Naive B cell (primary cell): ENCODE measurements at regions not wholly inside any gene's neighbourhood (a gene's known extent, or its start where the extent isn't known, plus 50 kb on each side); places are given as distances from the start of the nearest gene placed in this dataset.
"Not testable (repeated sequence)": the region's sequence is repeated elsewhere in the genome, so short reads cannot be mapped to it uniquely, and the experiment has no call there.

ENCODE experiments used
- ATAC-seq, 2 donors: fragments of 150-1000 bp; cut with Tn5 transposase; 2 replicates each; pipeline ENCODE4 v1.10.0; 2021; ENCODE audit warnings: low read depth in 2 of 2, mild to moderate bottlenecking in 2 of 2, moderate library complexity in 2 of 2
- DNase-seq: peaks from one replicate; pipeline ENCODE4 v3.0.0; 2022
- H3K27ac Mint-ChIP-seq, 6 donors: one replicate each; pipeline ENCODE4 v1.8.0; 2020 to 2022; ENCODE audit warnings: mild to moderate bottlenecking in 6 of 6, mixed read lengths in 6 of 6, moderate library complexity in 5 of 6, inconsistent platforms in 2 of 6
- H3K27me3 Mint-ChIP-seq, 3 donors: one replicate each; pipeline ENCODE4 v1.8.0; 2021 to 2022; ENCODE audit warnings: mixed read lengths in 3 of 3, mild to moderate bottlenecking in 1 of 3
- H3K36me3 Mint-ChIP-seq, 2 donors: one replicate each; pipeline ENCODE4 v1.8.0; 2020 to 2022; ENCODE audit warnings: mixed read lengths in 2 of 2, inconsistent platforms in 1 of 2, mild to moderate bottlenecking in 1 of 2
- H3K4me1 Mint-ChIP-seq, 3 donors: one replicate each; pipeline ENCODE4 v1.8.0; 2020 to 2022; ENCODE audit warnings: mixed read lengths in 3 of 3, inconsistent platforms in 1 of 3, mild to moderate bottlenecking in 1 of 3, moderate library complexity in 1 of 3
- H3K4me3 Mint-ChIP-seq, 8 donors: one replicate each; pipeline ENCODE4 v1.8.0; 2020 to 2022; ENCODE audit warnings: mild to moderate bottlenecking in 8 of 8, mixed read lengths in 8 of 8, moderate library complexity in 8 of 8, inconsistent platforms in 2 of 8
- H3K9me3 Mint-ChIP-seq, 7 donors: one replicate each; pipeline ENCODE4 v1.8.0; 2020 to 2022; ENCODE audit warnings: mixed read lengths in 7 of 7, mild to moderate bottlenecking in 5 of 7, inconsistent platforms in 2 of 7, moderate library complexity in 1 of 7

DNA sequence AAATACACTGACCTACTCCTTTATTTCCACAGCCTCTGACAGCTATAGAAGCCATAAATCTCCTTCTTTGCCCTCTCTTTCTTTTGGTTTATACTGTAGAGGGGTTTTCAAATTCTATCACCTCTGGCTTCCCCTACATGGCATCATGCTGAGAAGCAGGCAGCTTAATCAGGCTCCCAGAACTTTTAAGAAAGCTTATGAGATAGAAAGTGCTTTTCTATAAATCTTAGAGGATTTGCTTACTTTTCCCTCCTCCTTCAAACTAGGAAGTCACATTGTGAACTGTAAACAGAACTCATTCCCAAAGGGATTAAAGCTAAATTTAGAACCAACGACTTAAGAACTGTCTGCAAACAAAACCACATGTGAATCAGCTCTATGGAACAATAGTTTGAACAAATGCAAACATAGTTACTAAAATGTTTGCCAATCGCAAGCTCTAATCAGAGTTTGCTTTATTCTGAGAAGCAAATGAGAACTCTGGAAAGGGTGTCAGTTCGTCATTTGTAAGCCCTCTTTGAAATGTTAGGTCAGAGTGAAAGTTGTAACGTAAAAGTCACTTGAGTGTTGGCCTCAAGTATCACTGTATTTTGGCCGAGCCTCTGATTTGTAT is 344.1 kb downstream of the RFC3 start:
- no peak for DNase-seq
- Mint-ChIP-seq H3K9me3 (peaks cover 0 to 3% (median 0%) of the 10 kb centered on the region in 7 donors), H3K27me3 (peaks cover 0 to 5% (median 3%) of the 10 kb centered on the region in 3 donors), H3K4me1 (peaks cover 0 to 6% (median 6%) of the 10 kb centered on the region in 3 donors), H3K27ac (no peak overlapping the region), H3K4me3 (no peak overlapping the region), H3K36me3 (no peaks in the 10 kb centered on the region)
- no peak for ATAC-seq

DNA sequence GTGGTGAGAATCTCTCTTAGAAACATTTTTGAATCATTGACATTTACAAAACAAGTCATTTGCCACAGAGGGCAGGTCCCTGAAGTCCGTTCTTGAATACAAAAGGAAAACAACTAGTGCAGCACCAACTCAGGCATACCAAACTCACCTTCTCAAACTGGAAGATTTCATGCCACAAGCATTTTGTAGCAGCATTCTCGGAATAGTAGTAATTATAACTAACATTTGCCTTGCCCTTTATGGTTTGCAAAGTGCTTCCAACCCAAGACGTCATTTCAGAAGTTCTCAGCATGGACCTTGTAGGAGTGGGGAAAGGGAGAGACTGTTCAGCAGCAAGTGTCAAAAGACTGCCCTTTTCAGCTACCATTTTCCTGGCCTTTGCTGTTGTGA is 344.6 kb downstream of the RFC3 start:
- peaks cover 0 to 3% (median under 1%) of the 10 kb centered on the region in 3 donors for H3K27me3 Mint-ChIP-seq
- H3K4me1 Mint-ChIP-seq = peaks cover 0 to under 1% (median under 1%) of the 10 kb centered on the region in 3 donors
- no peak overlapping the region for H3K4me3 Mint-ChIP-seq
- no peak overlapping the region for H3K27ac Mint-ChIP-seq
- H3K36me3 Mint-ChIP-seq = no peaks in the 10 kb centered on the region
- H3K9me3 Mint-ChIP-seq = peaks cover 0 to 3% (median 0%) of the 10 kb centered on the region in 7 donors
- DNase-seq = no peak
- ATAC-seq = no peak

DNA sequence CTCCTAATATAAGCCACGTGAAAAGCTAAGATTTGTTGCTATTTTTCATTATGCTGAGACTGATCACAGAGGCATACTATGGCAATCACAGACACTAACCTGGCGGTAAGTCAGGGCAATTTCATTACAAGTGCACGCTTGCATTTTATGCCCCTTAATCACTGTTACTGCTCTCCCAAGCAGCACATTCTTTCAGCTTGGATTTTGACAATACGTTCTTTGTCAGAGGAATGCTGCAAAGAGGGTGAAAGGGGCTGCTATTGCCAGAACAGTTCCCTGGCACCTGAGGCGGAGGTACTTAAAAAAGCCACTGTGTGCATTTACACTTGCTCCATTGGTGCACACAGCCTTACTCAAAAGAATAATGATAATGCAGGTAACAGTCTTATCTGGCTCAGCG is 346.6 kb downstream of the RFC3 start:
- ATAC-seq (no peak), DNase-seq (no peak)
- Mint-ChIP-seq H3K27me3 (no peaks in the 10 kb centered on the region), H3K36me3 (no peaks in the 10 kb centered on the region), H3K4me3 (no peak overlapping the region), H3K27ac (no peak overlapping the region), H3K9me3 (peaks cover 0 to 2% (median 0%) of the 10 kb centered on the region in 7 donors), H3K4me1 (no peaks in the 10 kb centered on the region)

DNA sequence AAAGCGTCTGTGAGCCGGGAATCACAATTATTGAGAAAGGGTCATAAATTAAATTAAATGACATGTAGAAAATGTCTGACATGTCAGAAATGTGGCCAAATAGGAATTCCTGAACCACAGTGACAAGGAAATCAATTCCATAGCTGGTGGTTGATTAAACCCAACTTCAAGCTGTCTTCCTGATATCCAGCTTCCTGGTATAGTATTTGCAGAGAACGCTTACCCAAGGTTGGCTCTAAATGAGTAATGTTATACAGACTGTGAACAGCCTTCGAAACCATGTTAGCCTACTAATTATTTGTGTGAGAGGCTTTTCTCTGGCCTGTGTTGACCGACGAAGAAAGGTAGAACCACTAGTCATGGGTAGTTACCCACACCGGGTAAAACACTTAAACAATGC is 347.2 kb downstream of the RFC3 start:
- H3K27ac Mint-ChIP-seq = no peak overlapping the region
- H3K4me1 Mint-ChIP-seq = no peaks in the 10 kb centered on the region
- H3K4me3 Mint-ChIP-seq = no peak overlapping the region
- DNase-seq (no peak), ATAC-seq (no peak)
- peaks cover 0 to 2% (median 0%) of the 10 kb centered on the region in 7 donors for H3K9me3 Mint-ChIP-seq
- no peaks in the 10 kb centered on the region for H3K27me3 Mint-ChIP-seq
- no peaks in the 10 kb centered on the region for H3K36me3 Mint-ChIP-seq

DNA sequence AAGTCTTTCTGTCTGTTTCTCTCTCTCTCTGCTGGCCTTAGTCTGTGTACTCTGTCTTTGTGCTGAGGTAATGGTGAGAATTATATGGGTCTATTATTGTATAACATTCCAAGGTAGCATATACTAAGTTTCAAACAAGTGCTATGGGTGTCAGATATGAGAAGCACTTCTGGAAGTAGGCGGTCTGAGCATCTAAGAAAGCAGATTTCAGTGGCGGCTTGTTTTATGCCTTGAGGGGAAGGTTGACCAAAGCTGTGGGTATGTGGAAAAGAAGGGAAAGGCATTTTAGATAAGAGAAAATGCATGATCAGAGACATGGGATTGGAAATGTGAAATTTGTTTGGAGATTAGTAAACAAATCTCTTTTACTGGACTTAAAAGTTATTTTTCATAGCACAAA is 348.5 kb downstream of the RFC3 start:
- H3K36me3 Mint-ChIP-seq = no peaks in the 10 kb centered on the region
- H3K9me3 Mint-ChIP-seq = peaks cover 0 to 2% (median 0%) of the 10 kb centered on the region in 7 donors
- DNase-seq (no peak), ATAC-seq (no peak)
- H3K27me3 Mint-ChIP-seq = no peaks in the 10 kb centered on the region
- no peak overlapping the region for H3K4me3 Mint-ChIP-seq
- no peak overlapping the region for H3K27ac Mint-ChIP-seq
- no peaks in the 10 kb centered on the region for H3K4me1 Mint-ChIP-seq

DNA sequence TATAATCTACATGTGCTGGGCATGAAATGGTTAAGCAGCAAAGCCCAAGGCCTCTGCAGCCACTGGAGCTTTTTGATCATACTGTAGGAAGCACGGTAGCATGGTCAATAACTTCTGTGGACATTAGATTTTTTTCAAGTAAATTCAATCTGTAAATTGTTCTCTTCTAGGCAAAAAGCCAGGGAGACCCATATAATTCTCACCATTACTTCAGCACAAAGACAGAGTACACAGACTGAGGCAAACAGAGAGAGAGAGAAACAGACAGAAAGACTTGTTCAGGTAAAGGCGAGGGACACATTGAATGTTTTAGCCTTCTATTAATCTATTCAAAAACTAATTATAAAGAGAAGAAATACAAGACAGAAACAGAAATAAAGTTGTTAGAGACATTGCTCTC is 349.4 kb downstream of the RFC3 start:
- Mint-ChIP-seq H3K36me3 (no peaks in the 10 kb centered on the region), H3K27ac (no peak overlapping the region), H3K27me3 (no peaks in the 10 kb centered on the region), H3K9me3 (peaks cover 0 to 6% (median 0%) of the 10 kb centered on the region in 7 donors), H3K4me3 (no peak overlapping the region), H3K4me1 (no peaks in the 10 kb centered on the region)
- ATAC-seq (no peak), DNase-seq (no peak)

DNA sequence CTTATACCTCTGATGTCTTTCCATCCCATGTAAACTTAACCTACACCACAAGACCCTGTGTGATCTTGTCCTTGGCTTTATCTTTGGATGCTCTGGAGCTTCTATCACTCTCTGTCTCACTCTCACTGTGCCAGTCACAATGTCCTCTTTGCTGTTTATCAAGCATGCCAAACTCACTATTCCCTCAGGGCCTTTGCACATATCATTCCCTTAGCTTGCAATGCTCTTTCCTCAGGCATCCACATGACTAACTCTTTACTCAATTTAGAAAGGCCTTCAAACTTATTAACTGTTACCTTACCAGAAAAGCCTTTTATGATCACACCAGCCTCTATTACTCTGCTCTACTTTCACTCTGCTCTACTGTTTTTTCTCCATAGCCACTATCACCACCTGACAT is 354.1 kb downstream of the RFC3 start:
- Mint-ChIP-seq H3K9me3 (peaks cover 0 to 6% (median 0%) of the 10 kb centered on the region in 7 donors), H3K27ac (peak overlapping the region in 1 of 6 donors; percentile 23), H3K36me3 (no peaks in the 10 kb centered on the region), H3K4me1 (no peaks in the 10 kb centered on the region), H3K27me3 (no peaks in the 10 kb centered on the region), H3K4me3 (no peak overlapping the region)
- ATAC-seq = no peak
- DNase-seq = no peak

DNA sequence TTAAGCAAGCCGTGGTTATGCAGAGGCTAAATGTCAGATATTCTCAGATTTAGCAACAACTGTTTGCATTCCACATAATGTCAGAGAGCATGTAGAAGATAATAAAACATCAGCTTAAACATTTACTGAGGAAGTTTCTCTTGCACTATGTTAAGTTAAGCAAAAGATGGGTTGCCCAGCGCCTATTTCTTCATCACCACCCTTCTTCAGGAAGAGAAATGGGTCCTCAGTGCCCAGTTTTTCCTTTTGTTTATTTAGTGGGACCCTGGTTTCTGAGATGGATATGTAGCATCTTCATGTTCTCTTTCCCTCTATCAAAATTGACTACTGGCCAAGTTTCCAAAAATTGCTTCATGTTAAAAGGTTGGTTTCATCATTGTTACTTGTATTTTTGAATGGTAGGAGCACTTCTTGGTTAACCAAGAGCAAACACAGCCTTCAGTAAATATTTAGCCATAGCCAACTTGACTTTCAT is 356.8 kb downstream of the RFC3 start:
- Mint-ChIP-seq H3K36me3 (no peaks in the 10 kb centered on the region), H3K4me1 (no peaks in the 10 kb centered on the region), H3K27ac (no peak overlapping the region), H3K4me3 (no peak overlapping the region), H3K9me3 (peaks cover 0 to 6% (median 0%) of the 10 kb centered on the region in 7 donors), H3K27me3 (peaks cover 0 to 4% (median 0%) of the 10 kb centered on the region in 3 donors)
- DNase-seq = no peak
- no peak for ATAC-seq

DNA sequence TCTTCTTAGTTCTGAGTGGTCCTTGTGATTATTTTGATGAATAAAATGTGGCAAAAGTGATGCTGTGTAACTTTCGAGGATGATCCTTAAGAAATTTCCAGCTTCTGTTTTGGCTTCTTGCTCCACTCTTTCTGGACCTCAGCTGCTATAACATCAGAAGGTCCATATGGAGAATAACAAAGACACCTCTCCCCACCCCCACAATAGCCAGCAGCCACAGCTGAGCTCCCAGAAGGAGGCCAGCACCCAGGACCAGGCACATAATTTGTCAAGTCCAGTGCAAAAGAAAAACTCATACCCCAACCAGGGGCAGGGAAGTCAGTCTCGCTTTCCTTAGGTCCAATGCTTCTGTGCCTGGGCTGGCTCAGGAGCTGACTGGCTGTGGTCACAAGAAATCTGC is 357.6 kb downstream of the RFC3 start:
- no peak for DNase-seq
- Mint-ChIP-seq H3K27ac (no peak overlapping the region), H3K27me3 (peaks cover 0 to 4% (median 0%) of the 10 kb centered on the region in 3 donors), H3K4me3 (no peak overlapping the region), H3K36me3 (no peaks in the 10 kb centered on the region), H3K4me1 (no peaks in the 10 kb centered on the region), H3K9me3 (peaks cover 0 to 6% (median 0%) of the 10 kb centered on the region in 7 donors)
- ATAC-seq = no peak

DNA sequence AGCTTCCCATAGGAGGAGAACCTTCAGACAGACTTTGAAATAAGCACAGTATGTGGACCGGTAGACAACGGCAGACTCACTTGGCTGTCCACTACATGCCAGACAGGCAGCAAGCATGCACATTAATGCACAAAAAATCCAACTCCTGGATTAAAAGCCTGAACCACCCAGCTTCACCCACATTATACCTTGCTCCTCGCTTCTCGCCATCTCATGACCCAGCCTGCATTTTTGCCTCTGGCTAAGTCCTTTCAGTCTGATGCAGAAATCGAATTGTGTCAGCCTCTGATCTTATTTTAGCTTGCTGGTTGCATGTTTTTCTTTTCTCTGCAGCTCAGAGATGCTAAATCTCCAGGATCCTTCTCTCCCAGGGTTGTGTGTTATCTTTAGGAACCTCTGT is 358.7 kb downstream of the RFC3 start:
- ATAC-seq (no peak), DNase-seq (no peak)
- Mint-ChIP-seq H3K4me3 (no peak overlapping the region), H3K4me1 (no peaks in the 10 kb centered on the region), H3K36me3 (no peaks in the 10 kb centered on the region), H3K27ac (no peak overlapping the region), H3K27me3 (peaks cover 0 to 4% (median 0%) of the 10 kb centered on the region in 3 donors), H3K9me3 (peaks cover 0 to 5% (median 0%) of the 10 kb centered on the region in 7 donors)

DNA sequence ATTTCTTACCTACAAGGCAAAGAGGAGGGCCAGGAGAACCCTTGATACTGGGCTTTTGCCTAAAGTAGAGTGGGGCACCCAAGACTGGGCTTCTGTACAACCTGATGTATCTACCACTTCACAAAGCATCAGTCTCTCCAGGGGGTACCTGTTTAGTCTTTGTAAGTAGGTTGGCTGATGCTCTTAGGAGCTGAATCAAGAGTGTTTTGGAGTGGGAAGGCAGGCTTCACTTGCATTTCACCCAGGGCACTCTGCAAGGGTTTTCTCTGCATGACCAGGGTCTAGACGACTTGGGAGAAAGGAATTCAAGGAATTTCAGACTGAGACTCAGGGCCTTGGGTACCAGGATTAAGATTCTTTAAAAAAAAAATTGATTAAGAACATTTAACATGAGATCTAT is 361.5 kb downstream of the RFC3 start:
- no peaks in the 10 kb centered on the region for H3K36me3 Mint-ChIP-seq
- peaks cover 0 to 4% (median 0%) of the 10 kb centered on the region in 7 donors for H3K9me3 Mint-ChIP-seq
- no peak for ATAC-seq
- no peaks in the 10 kb centered on the region for H3K4me1 Mint-ChIP-seq
- H3K27me3 Mint-ChIP-seq = peaks cover 0 to 4% (median 0%) of the 10 kb centered on the region in 3 donors
- no peak for DNase-seq
- H3K27ac Mint-ChIP-seq = no peak overlapping the region
- no peak overlapping the region for H3K4me3 Mint-ChIP-seq

DNA sequence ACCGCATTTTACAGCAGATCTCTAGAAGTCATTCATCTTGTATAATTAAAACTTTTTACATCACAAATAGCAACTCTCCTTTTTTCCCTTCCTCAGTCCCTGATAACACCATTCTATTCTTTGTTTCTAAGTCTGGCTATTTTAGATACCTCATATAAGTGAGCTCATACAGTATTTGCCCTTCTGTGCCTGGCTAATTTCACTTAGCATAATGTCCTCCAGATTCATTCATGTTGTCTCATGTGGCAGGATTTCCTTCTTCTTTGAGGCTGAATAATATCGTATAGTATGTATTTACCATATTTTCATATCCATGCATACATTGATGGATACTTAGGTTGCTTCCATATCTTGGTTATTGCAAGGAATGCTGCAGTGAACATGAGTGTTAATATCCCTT is 362.0 kb downstream of the RFC3 start:
- Mint-ChIP-seq H3K36me3 (no peaks in the 10 kb centered on the region), H3K27ac (no peak overlapping the region), H3K9me3 (peaks cover 0 to 4% (median 0%) of the 10 kb centered on the region in 7 donors), H3K4me3 (no peak overlapping the region), H3K27me3 (peaks cover 0 to 4% (median 0%) of the 10 kb centered on the region in 3 donors), H3K4me1 (no peaks in the 10 kb centered on the region)
- DNase-seq (no peak), ATAC-seq (no peak)

DNA sequence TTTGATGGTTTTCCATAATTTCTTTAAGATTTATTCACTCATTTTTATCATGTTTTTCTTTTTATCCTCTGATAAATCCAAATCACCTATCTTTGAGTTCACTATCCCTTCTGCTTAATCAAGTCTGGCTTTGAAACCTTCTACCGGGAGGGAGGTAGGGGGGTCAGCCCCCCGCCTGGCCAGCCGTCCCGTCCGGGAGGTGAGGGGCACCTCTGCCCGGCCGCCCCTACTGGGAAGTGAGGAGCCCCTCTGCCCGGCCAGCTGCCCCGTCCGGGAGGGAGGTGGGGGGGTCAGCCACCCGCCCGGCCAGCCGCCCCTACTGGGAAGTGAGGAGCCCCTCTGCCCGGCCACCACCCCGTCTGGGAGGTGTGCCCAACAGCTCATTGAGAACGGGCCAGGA is 363.3 kb downstream of the RFC3 start:
- not testable (repeated sequence) for DNase-seq, ATAC-seq, H3K4me1 Mint-ChIP-seq, H3K27ac Mint-ChIP-seq, H3K27me3 Mint-ChIP-seq, H3K36me3 Mint-ChIP-seq, H3K4me3 Mint-ChIP-seq
- H3K9me3 Mint-ChIP-seq = peaks cover 0 to 10% (median 0%) of the 10 kb centered on the region in 7 donors

DNA sequence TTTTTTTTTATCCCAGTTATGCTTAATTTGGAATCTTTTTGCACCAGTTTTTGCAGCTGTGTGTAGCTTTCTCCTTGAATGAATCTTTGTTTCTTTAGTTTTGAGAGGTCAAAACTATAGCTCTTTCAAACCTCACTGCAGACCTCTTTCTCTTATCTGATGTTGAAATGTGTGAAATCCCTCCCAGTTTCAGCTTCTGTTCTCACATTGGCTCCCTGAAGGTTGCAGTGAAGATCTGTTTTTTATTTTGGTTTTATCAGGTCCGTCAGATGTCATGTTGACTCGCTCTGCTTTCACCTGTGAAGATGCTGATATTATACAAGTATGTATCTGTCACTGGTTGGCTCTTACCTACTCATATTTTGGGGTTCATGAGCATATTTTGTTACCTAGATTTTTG is 372.0 kb downstream of the RFC3 start:
- H3K27ac Mint-ChIP-seq = no peak overlapping the region
- peaks cover 0 to 4% (median 3%) of the 10 kb centered on the region in 3 donors for H3K27me3 Mint-ChIP-seq
- no peak for ATAC-seq
- H3K9me3 Mint-ChIP-seq = peaks cover 5 to 19% (median 10%) of the 10 kb centered on the region in 7 donors
- no peaks in the 10 kb centered on the region for H3K4me1 Mint-ChIP-seq
- H3K4me3 Mint-ChIP-seq = no peak overlapping the region
- DNase-seq = no peak
- no peaks in the 10 kb centered on the region for H3K36me3 Mint-ChIP-seq
